Uterus (tissue), 3 donors: ENCODE measurements at regions not wholly inside any gene's neighbourhood (a gene's known extent, or its start where the extent isn't known, plus 50 kb on each side); places are given as distances from the start of the nearest gene placed in this dataset.

Experiments used
- DNase-seq, 2 donors: peaks; one replicate each; pipeline ENCODE4 v3.0.0-alpha.2; 2019 to 2020
- H3K27ac ChIP-seq, 2 donors: fragments of 200-600 bp; sonication (generic); 1 replicate in 1 of 2; 2 replicates in 1 of 2; pipeline ENCODE4 v1.5.1; 2016 to 2018
- H3K27me3 ChIP-seq, 2 donors: fragments of 200-600 bp; sonication (generic); one replicate each; pipeline ENCODE4 v1.5.1; 2018 to 2019; ENCODE audit warnings: control low read depth in 1 of 2
- H3K36me3 ChIP-seq, 2 donors: fragments of 200-600 bp; sonication (generic); one replicate each; pipeline ENCODE4 v1.5.1; 2019; ENCODE audit warnings: control low read depth in 1 of 2
- H3K4me1 ChIP-seq, 2 donors: fragments of 200-600 bp; sonication (generic); one replicate each; pipeline ENCODE4 v1.5.1; 2018 to 2019; ENCODE audit warnings: control low read depth in 1 of 2
- H3K4me3 ChIP-seq, 2 donors: fragments of 200-600 bp; sonication (generic); 1 replicate in 1 of 2; 2 replicates in 1 of 2; pipeline ENCODE4 v1.5.1; 2018 to 2019; ENCODE audit warnings: mild to moderate bottlenecking in 1 of 2
- H3K9me3 ChIP-seq, 2 donors: fragments of 200-600 bp; sonication (generic); one replicate each; pipeline ENCODE4 v1.5.1; 2019; ENCODE audit warnings: control low read depth in 1 of 2
- POLR2A ChIP-seq, 2 donors: fragments of 450-650 bp; IDR thresholded peaks; one replicate each; pipeline ENCODE4 v1.6.1; 2016; ENCODE audit warnings: antibody characterized with exemption in 2 of 2, mild to moderate bottlenecking in 1 of 2, moderate library complexity in 1 of 2
- intact Hi-C: fragments of 100-400 bp; cut with DNase I; formaldehyde crosslinking; loops from one replicate; pipeline ENCODE4 v1.15.1; 2023; ENCODE audit warnings: low total_unique reads
- TF ChIP-seq, protein P1 (sequence below), 4 experiments: fragments of 200-600 bp in 2 of 4; fragments of 450-650 bp in 2 of 4; sonication (generic) in 2 of 4; IDR thresholded peaks; one replicate each; pipeline ENCODE4 v1.5.1; 2016 to 2019; ENCODE audit warnings: antibody characterized with exemption in 4 of 4, mild to moderate bottlenecking in 2 of 4, moderate library complexity in 1 of 4
- donor health status: DM: yes; HTN: yes; CAD: no.

DNA sequence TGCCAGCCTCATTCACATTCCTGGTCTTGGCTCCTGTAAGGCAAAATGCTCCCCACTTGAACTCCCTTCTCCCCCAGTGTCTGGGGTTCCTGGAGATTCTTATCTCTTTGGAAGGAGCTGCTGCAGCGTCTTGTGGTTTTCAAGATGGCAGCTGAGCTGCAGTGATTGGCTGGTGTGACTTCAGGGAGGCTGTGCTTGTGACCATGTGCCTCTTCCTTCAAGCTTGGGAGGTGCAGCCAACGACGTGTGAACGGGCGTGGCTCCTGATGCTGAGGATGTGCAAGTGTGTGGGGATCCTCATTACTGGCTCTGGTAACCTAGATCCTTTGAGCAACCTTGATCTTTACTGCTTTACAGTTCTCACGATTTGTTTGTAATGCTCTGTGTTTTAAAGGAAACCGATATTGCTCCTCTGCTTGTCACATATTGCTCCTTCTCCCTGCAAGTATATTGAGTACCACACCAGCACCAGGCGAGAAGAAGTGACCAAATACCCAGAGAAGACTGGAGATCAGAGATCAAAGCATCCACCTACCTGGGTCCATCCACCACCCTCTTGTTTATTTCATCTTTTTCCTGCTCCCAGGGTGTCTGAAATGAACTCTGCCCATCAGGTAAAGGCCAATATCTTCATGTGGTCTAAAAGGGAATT, 208.5 kb downstream of the FGF9 start:
- H3K36me3 ChIP-seq: no peaks in the 10 kb centered on the region
- no peaks in the 10 kb centered on the region for H3K9me3 ChIP-seq
- no peaks in the 10 kb centered on the region for H3K4me1 ChIP-seq
- intact Hi-C loops: no loop called here
- H3K4me3 ChIP-seq: no peak overlapping the region
- H3K27me3 ChIP-seq: no peaks in the 10 kb centered on the region
- no peak for DNase-seq
- H3K27ac ChIP-seq: no peak overlapping the region
- TF ChIP-seq, protein P1, sequence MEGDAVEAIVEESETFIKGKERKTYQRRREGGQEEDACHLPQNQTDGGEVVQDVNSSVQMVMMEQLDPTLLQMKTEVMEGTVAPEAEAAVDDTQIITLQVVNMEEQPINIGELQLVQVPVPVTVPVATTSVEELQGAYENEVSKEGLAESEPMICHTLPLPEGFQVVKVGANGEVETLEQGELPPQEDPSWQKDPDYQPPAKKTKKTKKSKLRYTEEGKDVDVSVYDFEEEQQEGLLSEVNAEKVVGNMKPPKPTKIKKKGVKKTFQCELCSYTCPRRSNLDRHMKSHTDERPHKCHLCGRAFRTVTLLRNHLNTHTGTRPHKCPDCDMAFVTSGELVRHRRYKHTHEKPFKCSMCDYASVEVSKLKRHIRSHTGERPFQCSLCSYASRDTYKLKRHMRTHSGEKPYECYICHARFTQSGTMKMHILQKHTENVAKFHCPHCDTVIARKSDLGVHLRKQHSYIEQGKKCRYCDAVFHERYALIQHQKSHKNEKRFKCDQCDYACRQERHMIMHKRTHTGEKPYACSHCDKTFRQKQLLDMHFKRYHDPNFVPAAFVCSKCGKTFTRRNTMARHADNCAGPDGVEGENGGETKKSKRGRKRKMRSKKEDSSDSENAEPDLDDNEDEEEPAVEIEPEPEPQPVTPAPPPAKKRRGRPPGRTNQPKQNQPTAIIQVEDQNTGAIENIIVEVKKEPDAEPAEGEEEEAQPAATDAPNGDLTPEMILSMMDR (IDR thresholded peaks at IDR 0.05): no peak
- TF ChIP-seq POLR2A (IDR thresholded peaks at IDR 0.05): no peak

DNA sequence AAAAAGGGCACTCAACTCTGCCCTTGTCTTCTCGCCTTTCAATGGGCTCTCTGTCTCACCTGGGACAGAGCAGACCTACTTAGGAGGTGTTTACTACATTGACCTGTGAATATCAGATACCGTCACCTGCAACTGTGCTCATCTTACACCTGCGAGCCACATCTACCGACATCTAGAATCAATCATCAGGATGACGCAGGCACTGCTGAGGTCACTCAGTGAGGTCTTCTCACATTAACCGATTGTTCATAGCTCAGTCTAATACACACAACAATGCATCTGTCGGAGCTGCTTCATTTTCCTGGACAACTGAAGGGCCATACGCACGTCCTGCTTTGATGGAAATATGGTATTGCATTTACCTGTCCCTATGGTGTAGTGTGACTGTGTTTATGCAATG, 211.9 kb downstream of the FGF9 start:
- Histone ChIP-seq H3K4me3 (no peak overlapping the region), H3K4me1 (no peaks in the 10 kb centered on the region), H3K36me3 (no peaks in the 10 kb centered on the region), H3K27me3 (no peaks in the 10 kb centered on the region), H3K9me3 (no peaks in the 10 kb centered on the region), H3K27ac (no peak overlapping the region)
- TF ChIP-seq, protein P1 (IDR thresholded peaks at IDR 0.05): no peak
- no peak for TF ChIP-seq POLR2A (IDR thresholded peaks at IDR 0.05)
- intact Hi-C loops: no loop called here
- no peak for DNase-seq

DNA sequence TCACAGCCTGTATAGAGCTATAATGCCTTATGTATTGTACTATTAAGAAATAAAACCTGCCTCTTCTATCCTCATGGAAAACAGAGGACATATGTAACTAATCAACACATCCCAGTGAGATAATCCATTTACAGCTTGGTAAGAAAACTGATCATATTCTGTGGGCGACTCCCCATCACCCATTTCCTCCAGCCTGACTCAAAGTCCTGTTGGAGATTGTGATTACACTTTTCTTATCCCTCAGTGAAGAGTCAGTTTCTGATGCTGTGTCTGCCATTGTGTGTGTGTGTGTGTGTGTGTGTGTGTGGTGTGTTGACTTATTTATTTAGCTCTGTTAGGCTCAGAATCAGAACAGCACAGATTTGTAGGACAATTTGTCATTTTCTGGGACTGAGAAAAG, 212.8 kb downstream of the FGF9 start:
- no peaks in the 10 kb centered on the region for H3K9me3 ChIP-seq
- TF ChIP-seq, protein P1 (IDR thresholded peaks at IDR 0.05): no peak
- TF ChIP-seq POLR2A (IDR thresholded peaks at IDR 0.05): no peak
- DNase-seq: no peak
- H3K4me3 ChIP-seq: no peak overlapping the region
- H3K27ac ChIP-seq: no peak overlapping the region
- no peaks in the 10 kb centered on the region for H3K27me3 ChIP-seq
- intact Hi-C loops: no loop called here
- H3K36me3 ChIP-seq: no peaks in the 10 kb centered on the region
- no peaks in the 10 kb centered on the region for H3K4me1 ChIP-seq

DNA sequence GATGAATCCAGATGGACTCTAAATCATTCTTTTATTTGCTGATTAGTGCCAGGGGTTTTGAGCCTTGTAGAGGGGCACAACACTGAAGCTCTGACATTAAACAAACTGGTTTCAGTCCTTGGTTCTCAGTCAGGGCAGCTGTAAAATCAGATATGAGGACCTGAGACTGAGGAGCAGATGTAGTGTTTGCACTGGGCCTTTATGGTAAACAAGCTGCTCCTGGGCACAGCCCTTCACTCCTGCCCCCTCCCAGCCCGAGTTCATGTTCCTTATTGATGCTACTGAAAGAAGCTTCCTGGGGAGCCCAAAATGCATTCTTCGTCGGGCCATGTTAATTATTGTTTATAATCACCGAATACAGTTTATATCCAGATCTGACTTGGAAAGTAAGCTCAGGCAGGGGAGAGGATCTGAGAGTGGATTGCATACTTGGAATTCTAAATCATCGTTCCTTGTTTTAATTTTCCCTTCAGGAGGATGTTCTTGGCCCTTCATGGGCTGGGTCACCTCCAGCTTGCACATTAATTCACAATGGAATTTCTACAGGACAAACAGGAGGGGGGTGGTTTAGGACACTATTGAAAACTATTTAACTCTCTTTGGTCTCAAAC, 213.5 kb downstream of the FGF9 start:
- Histone ChIP-seq H3K27me3 (no peaks in the 10 kb centered on the region), H3K36me3 (no peaks in the 10 kb centered on the region)

DNA sequence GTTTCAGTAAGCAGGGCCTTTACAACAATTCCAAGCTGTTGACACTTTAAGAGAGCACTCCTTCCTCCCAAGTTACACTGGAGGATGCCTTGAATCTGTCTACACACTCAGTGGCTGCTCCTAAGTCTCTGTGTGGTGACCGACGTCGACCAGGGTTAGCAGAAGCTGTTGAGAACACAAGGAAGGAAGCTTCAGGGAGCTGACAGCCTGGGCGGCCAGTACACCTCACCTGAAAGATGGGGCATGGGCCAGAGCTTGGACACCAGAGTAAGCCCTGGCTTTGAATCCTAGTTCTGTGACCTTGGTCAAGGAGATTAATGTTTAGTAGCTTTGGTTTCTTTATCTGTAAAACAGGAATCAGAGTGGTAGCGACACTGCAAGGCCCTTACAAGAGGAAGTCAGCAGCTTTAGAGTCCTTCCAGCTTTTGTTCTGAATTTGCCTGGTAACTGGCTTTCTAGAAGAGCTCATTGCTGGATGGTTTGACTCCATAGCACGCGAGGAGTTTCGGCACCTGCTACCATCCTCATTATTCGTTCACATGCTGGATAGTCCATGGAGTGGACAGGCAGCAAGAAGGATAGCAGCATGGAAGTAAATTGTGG, 214.2 kb downstream of the FGF9 start:
- Histone ChIP-seq H3K4me3 (no peak overlapping the region), H3K27me3 (no peaks in the 10 kb centered on the region), H3K27ac (no peak overlapping the region), H3K36me3 (no peaks in the 10 kb centered on the region), H3K9me3 (no peaks in the 10 kb centered on the region), H3K4me1 (no peaks in the 10 kb centered on the region)
- DNase-seq: no peak
- intact Hi-C loops: no loop called here
- TF ChIP-seq, protein P1 (IDR thresholded peaks at IDR 0.05): no peak
- no peak for TF ChIP-seq POLR2A (IDR thresholded peaks at IDR 0.05)

More for the DNA sequence above, 213.5 kb downstream of the FGF9 start:
- Histone ChIP-seq H3K9me3 (no peaks in the 10 kb centered on the region), H3K4me3 (no peak overlapping the region), H3K4me1 (no peaks in the 10 kb centered on the region), H3K27ac (no peak overlapping the region)
- no peak for DNase-seq
- no peak for TF ChIP-seq POLR2A (IDR thresholded peaks at IDR 0.05)
- TF ChIP-seq, protein P1 (IDR thresholded peaks at IDR 0.05): no peak
- intact Hi-C loops: no loop called here
